RWPE2 (cell line): ENCODE measurements at regions not wholly inside any gene's neighbourhood (a gene's known extent, or its start where the extent isn't known, plus 50 kb on each side); places are given as distances from the start of the nearest gene placed in this dataset.

Source experiments
- ATAC-seq: fragments of 200-7000 bp; cut with Tn5 transposase; 3 replicates; pipeline ENCODE4 v1.9.1; 2021; ENCODE audit warnings: low read depth
- DNase-seq: peaks from one replicate; pipeline ENCODE4 v3.0.0-alpha.2; 2020; ENCODE audit warnings: low spot score
- H3K27ac ChIP-seq: fragments of 450-650 bp; 2 replicates; pipeline ENCODE4 v1.5.1; 2017; ENCODE audit warnings: mild to moderate bottlenecking; ENCODE audit not compliant: poor library complexity, severe bottlenecking
- H3K27me3 ChIP-seq: fragments of 250-450 bp; sonication (Bioruptor Pico); 2 replicates; pipeline ENCODE4 v1.5.1; 2021; ENCODE audit warnings: mild to moderate bottlenecking, moderate library complexity; ENCODE audit not compliant: insufficient read depth, poor library complexity, severe bottlenecking
- H3K36me3 ChIP-seq: fragments of 250-450 bp; sonication (Bioruptor Pico); 2 replicates; pipeline ENCODE4 v1.5.1; 2020; ENCODE audit warnings: low read depth, mild to moderate bottlenecking, moderate library complexity
- H3K4me1 ChIP-seq: fragments of 250-450 bp; sonication (Bioruptor Pico); 2 replicates; pipeline ENCODE4 v1.5.1; 2021; ENCODE audit warnings: mild to moderate bottlenecking, moderate library complexity; ENCODE audit not compliant: insufficient read depth, poor library complexity, severe bottlenecking
- H3K4me3 ChIP-seq: fragments of 250-450 bp; sonication (Bioruptor Pico); 2 replicates; pipeline ENCODE4 v1.5.1; 2021; ENCODE audit warnings: mild to moderate bottlenecking, moderate library complexity; ENCODE audit not compliant: severe bottlenecking
- H3K9me3 ChIP-seq: fragments of 250-450 bp; sonication (Bioruptor Pico); 2 replicates; pipeline ENCODE4 v1.5.1; 2021; ENCODE audit warnings: mild to moderate bottlenecking, moderate library complexity; ENCODE audit not compliant: severe bottlenecking
- TF ChIP-seq, protein P1 (sequence below): fragments of 450-650 bp; IDR thresholded peaks from one replicate; pipeline ENCODE4 v1.5.1; 2017; ENCODE audit warnings: mild to moderate bottlenecking, moderate library complexity; ENCODE audit not compliant: poor library complexity, severe bottlenecking

DNA sequence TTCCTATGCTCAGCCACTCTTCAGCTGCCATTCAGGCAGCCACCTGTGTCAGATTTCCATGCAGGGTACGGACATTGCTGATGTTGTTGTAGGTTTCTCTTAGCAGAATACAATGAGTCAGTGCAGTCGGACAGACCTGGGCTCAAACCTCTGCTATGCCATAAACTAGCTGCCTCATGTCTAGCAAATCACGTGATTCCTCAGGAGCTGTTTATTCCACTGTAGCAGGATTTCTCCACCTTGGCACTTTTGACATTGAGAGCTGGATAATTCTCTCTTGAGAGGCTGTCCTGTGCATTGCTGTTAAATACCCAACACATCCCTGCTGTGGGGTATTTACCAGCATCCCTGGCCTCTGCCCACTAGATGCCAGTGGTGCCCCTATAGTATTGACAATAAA is 413.8 kb upstream of the CDH4 start:
- H3K4me3 ChIP-seq, result no peak overlapping the region
- DNase-seq, result no peak

DNA sequence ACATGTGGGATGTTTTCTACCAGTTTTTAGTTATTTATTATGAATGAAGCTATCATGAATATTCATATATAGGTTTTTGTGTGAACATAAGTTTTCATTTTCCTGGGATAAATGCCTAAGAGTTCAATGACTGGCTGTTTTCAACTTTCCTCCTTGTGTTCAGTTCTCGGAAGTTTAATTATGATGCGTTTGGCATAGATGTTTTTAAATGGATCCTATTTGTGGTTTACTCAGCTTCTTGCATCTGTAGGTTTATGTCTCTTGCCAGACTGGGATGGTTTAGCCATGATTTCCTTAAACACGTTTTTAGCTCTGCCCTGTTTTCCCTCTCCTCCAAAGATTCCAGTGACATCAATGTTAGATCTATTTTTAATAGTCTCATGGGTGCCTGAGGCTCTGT is 411.1 kb upstream of the CDH4 start:
- Histone ChIP-seq H3K36me3 (no peaks in the 10 kb centered on the region), H3K9me3 (no peaks in the 10 kb centered on the region), H3K4me3 (no peak overlapping the region), H3K27ac (no peak overlapping the region), H3K27me3 (peaks cover 95% of the 10 kb centered on the region), H3K4me1 (no peaks in the 10 kb centered on the region)
- no peak for DNase-seq
- no peak for ATAC-seq
- TF ChIP-seq, protein P1, sequence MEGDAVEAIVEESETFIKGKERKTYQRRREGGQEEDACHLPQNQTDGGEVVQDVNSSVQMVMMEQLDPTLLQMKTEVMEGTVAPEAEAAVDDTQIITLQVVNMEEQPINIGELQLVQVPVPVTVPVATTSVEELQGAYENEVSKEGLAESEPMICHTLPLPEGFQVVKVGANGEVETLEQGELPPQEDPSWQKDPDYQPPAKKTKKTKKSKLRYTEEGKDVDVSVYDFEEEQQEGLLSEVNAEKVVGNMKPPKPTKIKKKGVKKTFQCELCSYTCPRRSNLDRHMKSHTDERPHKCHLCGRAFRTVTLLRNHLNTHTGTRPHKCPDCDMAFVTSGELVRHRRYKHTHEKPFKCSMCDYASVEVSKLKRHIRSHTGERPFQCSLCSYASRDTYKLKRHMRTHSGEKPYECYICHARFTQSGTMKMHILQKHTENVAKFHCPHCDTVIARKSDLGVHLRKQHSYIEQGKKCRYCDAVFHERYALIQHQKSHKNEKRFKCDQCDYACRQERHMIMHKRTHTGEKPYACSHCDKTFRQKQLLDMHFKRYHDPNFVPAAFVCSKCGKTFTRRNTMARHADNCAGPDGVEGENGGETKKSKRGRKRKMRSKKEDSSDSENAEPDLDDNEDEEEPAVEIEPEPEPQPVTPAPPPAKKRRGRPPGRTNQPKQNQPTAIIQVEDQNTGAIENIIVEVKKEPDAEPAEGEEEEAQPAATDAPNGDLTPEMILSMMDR, result no peak

More for the DNA sequence above, 413.8 kb upstream of the CDH4 start:
- TF ChIP-seq, protein P1, result no peak
- H3K27me3 ChIP-seq, result peaks cover 95% of the 10 kb centered on the region
- H3K4me1 ChIP-seq, result no peaks in the 10 kb centered on the region
- 0 out of 3 replicates have a peak, but pooled peaks have one; percentile 19 for ATAC-seq
- no peaks in the 10 kb centered on the region for H3K9me3 ChIP-seq
- H3K36me3 ChIP-seq, result no peaks in the 10 kb centered on the region
- H3K27ac ChIP-seq, result no peak overlapping the region

DNA sequence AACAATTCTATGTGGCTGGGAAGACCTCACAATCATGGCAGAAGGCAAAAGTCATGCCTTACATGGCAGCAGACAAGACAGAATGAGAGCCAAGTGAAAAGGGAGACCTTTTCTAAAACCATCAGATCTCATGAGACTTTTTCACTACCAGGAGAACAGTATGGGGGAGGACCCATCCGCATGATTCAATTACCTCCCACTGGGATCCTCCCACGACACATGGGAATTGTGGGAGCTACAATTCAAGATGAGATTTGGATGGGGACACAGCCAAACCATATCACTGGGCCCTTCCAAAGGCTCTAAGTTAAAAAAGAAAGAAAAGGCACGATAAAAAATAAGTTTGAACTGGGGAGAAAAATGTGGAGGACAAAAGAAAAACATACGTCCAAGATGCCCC is 406.9 kb upstream of the CDH4 start:
- H3K4me1 ChIP-seq, result no peaks in the 10 kb centered on the region
- ATAC-seq (no peak), DNase-seq (no peak)
- no peak overlapping the region for H3K4me3 ChIP-seq
- TF ChIP-seq, protein P1, result no peak
- no peak overlapping the region for H3K27ac ChIP-seq
- no peaks in the 10 kb centered on the region for H3K9me3 ChIP-seq
- H3K36me3 ChIP-seq, result no peaks in the 10 kb centered on the region
- peaks cover 97% of the 10 kb centered on the region for H3K27me3 ChIP-seq

DNA sequence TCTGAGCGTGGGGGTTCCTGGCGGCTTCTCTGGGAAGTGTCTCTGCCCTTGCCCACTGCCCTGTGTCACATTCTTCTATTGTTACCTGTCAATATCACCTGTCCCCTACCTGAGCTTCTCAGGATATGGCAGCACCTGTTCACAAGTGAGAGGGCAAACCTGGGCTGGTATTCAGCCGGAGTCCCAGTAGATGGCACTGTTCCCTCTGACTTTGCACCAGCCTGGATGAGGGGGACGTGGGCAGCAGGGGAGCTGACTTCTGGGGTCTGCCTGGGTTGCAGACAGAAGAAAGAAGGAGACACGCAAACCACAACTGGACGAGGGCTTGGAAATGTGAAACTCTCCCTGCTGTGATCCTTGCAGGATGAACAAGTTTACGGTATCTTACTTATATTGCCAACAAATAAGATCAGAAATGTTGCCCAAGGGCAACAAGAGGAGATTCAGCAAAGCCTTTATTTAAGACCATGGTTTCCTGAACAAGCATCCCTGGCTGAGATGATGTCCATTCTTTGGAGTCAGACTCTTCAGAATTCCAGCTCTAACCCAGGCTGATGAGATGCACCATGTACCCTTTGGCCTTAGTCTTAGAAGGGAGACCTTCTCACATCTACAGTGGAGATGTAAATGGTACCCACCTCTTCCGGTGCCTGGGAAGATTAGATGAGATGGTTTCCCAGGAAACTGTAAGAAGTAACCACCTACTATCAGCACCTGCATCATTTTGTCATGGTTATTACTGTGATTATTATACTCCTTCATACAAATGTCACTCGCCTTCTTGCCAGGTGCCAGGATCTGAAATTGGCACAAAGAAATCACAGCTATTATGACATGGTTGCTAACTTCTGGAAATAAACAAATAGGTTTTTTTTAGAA is 400.0 kb upstream of the CDH4 start:
- Histone ChIP-seq H3K36me3 (no peaks in the 10 kb centered on the region), H3K4me1 (no peaks in the 10 kb centered on the region), H3K4me3 (no peak overlapping the region), H3K9me3 (no peaks in the 10 kb centered on the region), H3K27me3 (peaks cover 53% of the 10 kb centered on the region), H3K27ac (no peak overlapping the region)
- peak; percentile 85 for ATAC-seq
- TF ChIP-seq, protein P1, result peak; percentile 98
- no peak for DNase-seq

DNA sequence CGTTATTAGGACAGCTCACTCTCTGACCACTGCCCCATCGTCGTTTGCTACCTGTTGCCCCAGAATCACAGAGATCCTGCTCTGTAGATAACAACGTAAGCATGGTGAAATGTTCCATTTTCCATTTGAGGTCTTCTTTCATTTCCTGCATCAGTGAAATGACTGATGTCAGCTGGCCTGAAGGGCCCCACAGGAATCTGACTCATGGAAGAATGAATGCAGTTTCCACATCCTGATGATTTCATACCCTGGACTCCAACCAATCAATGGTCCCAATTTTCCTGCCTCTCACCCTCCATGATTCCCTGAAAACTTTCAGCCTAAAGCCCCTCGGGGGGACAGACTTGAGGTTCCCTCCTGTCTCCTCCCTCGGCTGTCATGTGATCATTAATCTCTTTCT is 394.4 kb upstream of the CDH4 start:
- Histone ChIP-seq H3K27ac (no peak overlapping the region), H3K4me1 (no peaks in the 10 kb centered on the region), H3K27me3 (peaks cover 17% of the 10 kb centered on the region), H3K36me3 (no peaks in the 10 kb centered on the region), H3K9me3 (peaks cover 4% of the 10 kb centered on the region), H3K4me3 (no peak overlapping the region)
- TF ChIP-seq, protein P1, result no peak
- DNase-seq (no peak), ATAC-seq (peak; percentile 84)
